Transverse colon (tissue), 4 donors: ENCODE measurements at regions not wholly inside any gene's neighbourhood (a gene's known extent, or its start where the extent isn't known, plus 50 kb on each side); places are given as distances from the start of the nearest gene placed in this dataset.

Experiments used
- DNase-seq: peaks from one replicate; pipeline ENCODE4 v3.0.0-alpha.2; 2019
- H3K27ac ChIP-seq, 4 donors: fragments of 200-600 bp; sonication (generic); 2 replicates each; pipeline ENCODE4 v1.5.1; 2016 to 2018; ENCODE audit warnings: inconsistent platforms in 4 of 4
- H3K27me3 ChIP-seq: fragments of 200-600 bp; sonication (generic); 2 replicates; pipeline ENCODE4 v1.5.1; 2017; ENCODE audit warnings: inconsistent platforms
- H3K36me3 ChIP-seq, 4 donors: fragments of 200-600 bp; sonication (generic); 2 replicates each; pipeline ENCODE4 v1.5.1; 2017 to 2019; ENCODE audit warnings: inconsistent platforms in 4 of 4
- H3K4me1 ChIP-seq, 4 donors: fragments of 200-600 bp; sonication (generic); 2 replicates each; pipeline ENCODE4 v1.5.1; 2017 to 2020; ENCODE audit warnings: inconsistent platforms in 4 of 4
- H3K4me3 ChIP-seq, 4 donors: fragments of 200-600 bp; sonication (generic); 1 replicate in 1 of 4; 2 replicates in 3 of 4; pipeline versions ENCODE4 v1.5.1 to v1.6.1; 2017 to 2019; ENCODE audit warnings: inconsistent platforms in 4 of 4
- H3K9me3 ChIP-seq, 2 donors: fragments of 200-600 bp; sonication (generic); 2 replicates each; pipeline ENCODE4 v1.5.1; 2017 to 2019; ENCODE audit warnings: inconsistent platforms in 2 of 2
- CTCF ChIP-seq, 5 experiments: fragments of 200-600 bp in 3 of 5; fragments of 450-650 bp in 2 of 5; sonication (generic) in 3 of 5; IDR thresholded peaks; 1 replicate in 2 of 5; 2 replicates in 3 of 5; pipeline ENCODE4 v1.5.1; 2016 to 2017; ENCODE audit warnings: antibody characterized with exemption in 5 of 5, inconsistent platforms in 3 of 5, mild to moderate bottlenecking in 2 of 5, moderate library complexity in 1 of 5
- EP300 ChIP-seq: sonication (generic); formaldehyde crosslinking; IDR thresholded peaks from one replicate; pipeline ENCODE4 v1.6.1; 2017; ENCODE audit warnings: antibody characterized with exemption, low read depth
- POLR2A ChIP-seq: fragments of 450-650 bp; IDR thresholded peaks from one replicate; pipeline ENCODE4 v1.6.1; 2016; ENCODE audit warnings: antibody characterized with exemption, mild to moderate bottlenecking, moderate library complexity
- POLR2AphosphoS5 ChIP-seq, 3 donors: sonication (generic); formaldehyde crosslinking; IDR thresholded peaks; one replicate each; pipeline ENCODE4 v1.6.1; 2016; ENCODE audit warnings: antibody characterized with exemption in 3 of 3
- WGBS, 2 donors: methylation state at CpG; one replicate each; pipeline ENCODE4 v1.1.5; 2018; ENCODE audit warnings: low coverage in 1 of 2; 5-methylcytosine and 5-hydroxymethylcytosine counted together
- in situ Hi-C, 4 donors: fragments of 200-750 bp; cut with MboI; loops; one replicate each; pipeline versions ENCODE4 v1.15.0 to v1.15.1; 2017; ENCODE audit warnings: low sequenced_read_pairs in 3 of 4, low pct_ligation_motif_present in 1 of 4, low pct_unique_long_range_greater_than_20kb in 1 of 4
- intact Hi-C: fragments of 100-400 bp; cut with DNase I; formaldehyde crosslinking; loops from one replicate; pipeline ENCODE4 v1.15.1; 2023; ENCODE audit warnings: low total_unique reads

GRCh38 chr6:145539831-145540230 is 195.5 kb downstream of the EPM2A start:
- intact Hi-C loops (no loop called here), in situ Hi-C loops (no loop called here)
- no peaks in the 10 kb centered on the region for H3K27me3 ChIP-seq
- no peak overlapping the region for H3K27ac ChIP-seq
- H3K9me3 ChIP-seq: no peaks in the 10 kb centered on the region
- no peaks in the 10 kb centered on the region for H3K4me1 ChIP-seq
- H3K36me3 ChIP-seq: no peaks in the 10 kb centered on the region
- 70 to 84% methylated on average over 2 to 3 of the region's 3 CpGs for WGBS, 2 donors
- no peak overlapping the region for H3K4me3 ChIP-seq
- TF ChIP-seq POLR2A (no peak), POLR2AphosphoS5 (IDR thresholded peaks at IDR 0.05) (no peak), EP300 (no peak), CTCF (IDR thresholded peaks at IDR 0.05) (no peak)
- DNase-seq: no peak

- H3K36me3 ChIP-seq: no peaks in the 10 kb centered on the region
- intact Hi-C loops (no loop called here), in situ Hi-C loops (no loop called here)
- 88 to 91% methylated on average over 2 of the region's 2 CpGs for WGBS, 2 donors
- H3K27me3 ChIP-seq: no peaks in the 10 kb centered on the region
- no peak for DNase-seq
- H3K4me1 ChIP-seq: no peaks in the 10 kb centered on the region
- TF ChIP-seq POLR2AphosphoS5 (IDR thresholded peaks at IDR 0.05) (no peak), CTCF (IDR thresholded peaks at IDR 0.05) (no peak)
- H3K27ac ChIP-seq: no peak overlapping the region
- no peaks in the 10 kb centered on the region for H3K9me3 ChIP-seq
- no peak overlapping the region for H3K4me3 ChIP-seq
Observed at GRCh38 chr6:145540741-145541140, 194.6 kb downstream of the EPM2A start.

GRCh38 chr6:145544041-145544440 is 191.3 kb downstream of the EPM2A start:
- intact Hi-C loops: no loop called here

GRCh38 chr6:145544514-145544913 is 190.8 kb downstream of the EPM2A start:
- intact Hi-C loops: no loop called here
- 67 to 82% methylated on average over 1 to 2 of the region's 2 CpGs for WGBS, 2 donors
- no peak for TF ChIP-seq POLR2AphosphoS5 (IDR thresholded peaks at IDR 0.05)
- no peak for TF ChIP-seq EP300
- no peak for TF ChIP-seq CTCF (IDR thresholded peaks at IDR 0.05)
- TF ChIP-seq POLR2A: no peak
- no peaks in the 10 kb centered on the region for H3K27me3 ChIP-seq
- H3K9me3 ChIP-seq: no peaks in the 10 kb centered on the region
- no peaks in the 10 kb centered on the region for H3K4me1 ChIP-seq
- H3K36me3 ChIP-seq: no peaks in the 10 kb centered on the region
- in situ Hi-C loops: no loop called here
- DNase-seq: no peak
- H3K4me3 ChIP-seq: no peak overlapping the region
- H3K27ac ChIP-seq: no peak overlapping the region

More at GRCh38 chr6:145544041-145544440, 191.3 kb downstream of the EPM2A start:
- no peaks in the 10 kb centered on the region for H3K4me1 ChIP-seq
- WGBS, 2 donors: 55 to 85% methylated on average over 1 of the region's 1 CpG
- no peaks in the 10 kb centered on the region for H3K9me3 ChIP-seq
- H3K27ac ChIP-seq: no peak overlapping the region
- no peaks in the 10 kb centered on the region for H3K36me3 ChIP-seq
- no peak for DNase-seq
- H3K4me3 ChIP-seq: no peak overlapping the region
- H3K27me3 ChIP-seq: no peaks in the 10 kb centered on the region
- TF ChIP-seq EP300 (no peak), POLR2AphosphoS5 (IDR thresholded peaks at IDR 0.05) (no peak), CTCF (IDR thresholded peaks at IDR 0.05) (no peak), POLR2A (no peak)
- in situ Hi-C loops: no loop called here
